ENCODE measurements at regions not wholly inside any gene's neighbourhood (a gene's known extent, or its start where the extent isn't known, plus 50 kb on each side); places are given as distances from the start of the nearest gene placed in this dataset.

- no peak for TF ChIP-seq EP300 (IDR thresholded peaks at IDR 0.05; ENCODE audit: borderline replicate concordance in 1 of 2, low read depth in 2 of 2, low read length in 2 of 2)
- no peak for TF ChIP-seq CTCF (IDR thresholded peaks at IDR 0.05; ENCODE audit: control extremely low read depth in 1 of 3, insufficient read depth in 1 of 3, low read depth in 1 of 3, low read length in 3 of 3)
- TF ChIP-seq SIRT6 (IDR thresholded peaks at IDR 0.05; ENCODE audit: low read length): no peak
- no peak for TF ChIP-seq POLR2A (IDR thresholded peaks at IDR 0.05; ENCODE audit: control extremely low read depth in 1 of 2, low read depth in 2 of 2, low read length in 2 of 2)
Measured at GRCh38 chr12:114530417-114530816, 124.5 kb upstream of the TBX5 start.
